Neural crest cell (in vitro differentiated cells): ENCODE measurements at regions not wholly inside any gene's neighbourhood (a gene's known extent, or its start where the extent isn't known, plus 50 kb on each side); places are given as distances from the start of the nearest gene placed in this dataset.

Experiments
- DNase-seq: peaks from one replicate; pipeline ENCODE4 v3.0.0; 2021; ENCODE audit warnings: low read depth, mixed read lengths, low spot score
- H3K27ac Mint-ChIP-seq: one replicate; pipeline ENCODE4 v1.8.0; 2021; ENCODE audit warnings: mild to moderate bottlenecking, mixed read lengths; ENCODE audit not compliant: unreplicated experiment
- H3K27me3 Mint-ChIP-seq: 2 replicates; pipeline ENCODE4 v1.8.0; 2021; ENCODE audit warnings: low read depth, mild to moderate bottlenecking, mixed read lengths
- H3K36me3 Mint-ChIP-seq: 2 replicates; pipeline ENCODE4 v1.8.0; 2021; ENCODE audit warnings: low read depth, mild to moderate bottlenecking, mixed read lengths
- H3K4me1 Mint-ChIP-seq: 2 replicates; pipeline ENCODE4 v1.8.0; 2021; ENCODE audit warnings: mixed read lengths
- H3K4me3 Mint-ChIP-seq: one replicate; pipeline ENCODE4 v1.8.0; 2021; ENCODE audit warnings: mild to moderate bottlenecking, mixed read lengths
- H3K9me3 Mint-ChIP-seq: 2 replicates; pipeline ENCODE4 v1.8.0; 2021; ENCODE audit warnings: mixed read lengths
- CTCF ChIP-seq: fragments of 200-600 bp; sonication (generic); conservative IDR thresholded peaks from 2 replicates; pipeline ENCODE4 v1.5.0; 2021; ENCODE audit warnings: antibody characterized with exemption, mild to moderate bottlenecking

DNA sequence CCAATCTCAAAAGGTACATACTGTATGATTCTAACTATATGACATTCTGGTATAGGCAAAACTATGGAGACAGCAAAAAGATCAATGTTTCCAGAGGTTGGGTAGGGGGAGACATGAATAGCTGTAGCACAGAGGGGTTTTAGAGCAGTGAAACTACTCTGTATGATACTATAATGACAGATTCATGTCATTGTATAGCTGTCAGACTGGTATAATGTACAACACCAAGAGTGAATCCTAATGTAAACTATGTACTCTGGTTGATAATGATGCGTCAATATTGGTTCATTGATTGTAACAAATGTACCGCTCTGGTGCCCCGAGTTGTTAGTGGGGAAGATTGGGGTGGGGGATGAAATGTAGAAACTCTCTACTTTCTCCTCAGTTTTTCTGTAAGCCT, 172.4 kb upstream of the SPOPL start:
- no peak overlapping the region for H3K4me3 Mint-ChIP-seq
- no peaks in the 10 kb centered on the region for H3K27me3 Mint-ChIP-seq
- TF ChIP-seq CTCF, result no peak
- H3K4me1 Mint-ChIP-seq, result peaks cover 20% of the 10 kb centered on the region
- no peak for DNase-seq
- H3K27ac Mint-ChIP-seq, result no peak overlapping the region
- H3K36me3 Mint-ChIP-seq, result no peaks in the 10 kb centered on the region
- no peaks in the 10 kb centered on the region for H3K9me3 Mint-ChIP-seq

DNA sequence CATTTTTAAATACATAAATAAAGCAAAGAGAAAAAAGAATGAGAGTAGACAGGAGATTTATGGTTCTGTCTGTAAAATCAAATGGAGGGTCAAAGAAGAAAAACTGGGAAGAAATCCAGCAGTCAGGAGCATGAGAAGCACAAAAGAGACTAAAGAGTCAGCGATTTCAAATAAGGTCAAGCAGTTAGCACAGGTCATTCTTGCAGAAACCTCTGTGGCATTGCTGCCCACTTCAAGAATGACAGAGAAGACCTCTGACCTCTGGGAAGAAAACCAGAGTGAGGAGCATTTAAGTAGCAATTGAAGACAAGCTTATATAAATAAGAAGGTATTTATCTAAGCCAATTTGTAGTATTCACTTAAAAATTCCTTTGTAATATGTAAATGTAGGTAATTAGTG, 172.0 kb upstream of the SPOPL start:
- H3K36me3 Mint-ChIP-seq, result no peaks in the 10 kb centered on the region
- no peak for TF ChIP-seq CTCF
- H3K27me3 Mint-ChIP-seq, result no peaks in the 10 kb centered on the region
- H3K27ac Mint-ChIP-seq, result peak overlapping the region; percentile 70
- H3K4me3 Mint-ChIP-seq, result no peak overlapping the region
- no peaks in the 10 kb centered on the region for H3K9me3 Mint-ChIP-seq
- peaks cover 20% of the 10 kb centered on the region for H3K4me1 Mint-ChIP-seq
- peak; percentile 2 for DNase-seq

- Mint-ChIP-seq H3K4me1 (peaks cover 17% of the 10 kb centered on the region), H3K4me3 (no peak overlapping the region), H3K36me3 (no peaks in the 10 kb centered on the region), H3K9me3 (no peaks in the 10 kb centered on the region), H3K27ac (no peak overlapping the region), H3K27me3 (no peaks in the 10 kb centered on the region)
- DNase-seq, result no peak
- TF ChIP-seq CTCF, result no peak
Observed at GRCh38 chr2:138333121-138333520, 168.4 kb upstream of the SPOPL start.

- no peak overlapping the region for H3K4me3 Mint-ChIP-seq
- DNase-seq, result no peak
- no peaks in the 10 kb centered on the region for H3K27me3 Mint-ChIP-seq
- no peak for TF ChIP-seq CTCF
- no peaks in the 10 kb centered on the region for H3K36me3 Mint-ChIP-seq
- no peaks in the 10 kb centered on the region for H3K9me3 Mint-ChIP-seq
- H3K27ac Mint-ChIP-seq, result no peak overlapping the region
- H3K4me1 Mint-ChIP-seq, result peaks cover 16% of the 10 kb centered on the region
Observed at GRCh38 chr2:138333677-138334076, 167.9 kb upstream of the SPOPL start.

- Mint-ChIP-seq H3K27me3 (no peaks in the 10 kb centered on the region), H3K9me3 (no peaks in the 10 kb centered on the region), H3K36me3 (no peaks in the 10 kb centered on the region), H3K4me3 (no peak overlapping the region), H3K27ac (no peak overlapping the region), H3K4me1 (peaks cover 11% of the 10 kb centered on the region)
- no peak for TF ChIP-seq CTCF
- no peak for DNase-seq
Observed at GRCh38 chr2:138334323-138334722, 167.2 kb upstream of the SPOPL start.

- H3K27me3 Mint-ChIP-seq, result no peaks in the 10 kb centered on the region
- H3K4me3 Mint-ChIP-seq, result no peak overlapping the region
- no peak overlapping the region for H3K27ac Mint-ChIP-seq
- peaks cover 6% of the 10 kb centered on the region for H3K4me1 Mint-ChIP-seq
- no peaks in the 10 kb centered on the region for H3K36me3 Mint-ChIP-seq
- TF ChIP-seq CTCF, result no peak
- H3K9me3 Mint-ChIP-seq, result no peaks in the 10 kb centered on the region
- no peak for DNase-seq
Observed at GRCh38 chr2:138335036-138335435, 166.5 kb upstream of the SPOPL start.
